NCI-H2171 (cell line): ENCODE measurements at regions not wholly inside any gene's neighbourhood (a gene's known extent, or its start where the extent isn't known, plus 50 kb on each side); places are given as distances from the start of the nearest gene placed in this dataset.
"Not testable (repeated sequence)": the region's sequence is repeated elsewhere in the genome, so short reads cannot be mapped to it uniquely, and the experiment has no call there.

Experiments
- DNase-seq: peaks from one replicate; lab custom pipeline; 2025; lab: John Stamatoyannopoulos, UW

DNA sequence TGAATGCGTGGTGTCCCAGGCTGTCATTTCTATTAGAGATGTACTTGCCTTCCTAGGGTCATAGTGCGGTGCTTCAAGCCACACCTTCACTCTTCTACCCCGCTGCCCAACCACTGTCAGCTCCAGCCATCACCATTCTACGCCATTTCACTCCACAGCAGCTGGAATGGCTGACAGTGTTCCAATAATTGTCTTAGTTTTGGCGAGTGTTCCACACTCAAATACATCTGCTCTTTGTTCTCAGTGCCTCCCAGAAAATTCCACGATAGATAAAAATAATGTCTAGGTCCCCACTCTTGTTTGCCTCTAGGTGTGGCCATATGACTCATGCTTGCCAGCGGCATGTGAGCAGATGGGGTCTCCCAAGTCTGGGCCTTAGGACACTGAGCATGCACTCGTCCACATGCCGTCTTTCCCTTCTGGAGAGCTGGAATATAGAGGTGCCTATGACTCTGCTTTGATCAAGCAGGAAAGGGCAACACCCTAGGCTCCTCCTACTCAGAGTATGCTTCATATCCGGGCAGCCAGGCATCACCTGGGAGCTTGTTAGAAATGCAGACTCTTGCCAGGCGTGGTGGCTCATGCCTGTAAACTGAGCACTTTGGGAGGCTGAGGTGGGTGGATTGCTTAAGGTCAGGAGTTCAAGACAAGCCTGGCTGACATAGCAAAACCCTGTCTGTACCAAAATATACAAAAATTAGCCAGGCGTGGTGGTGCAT, 163.0 kb downstream of the BRMS1L start:
- no peak for DNase-seq

DNA sequence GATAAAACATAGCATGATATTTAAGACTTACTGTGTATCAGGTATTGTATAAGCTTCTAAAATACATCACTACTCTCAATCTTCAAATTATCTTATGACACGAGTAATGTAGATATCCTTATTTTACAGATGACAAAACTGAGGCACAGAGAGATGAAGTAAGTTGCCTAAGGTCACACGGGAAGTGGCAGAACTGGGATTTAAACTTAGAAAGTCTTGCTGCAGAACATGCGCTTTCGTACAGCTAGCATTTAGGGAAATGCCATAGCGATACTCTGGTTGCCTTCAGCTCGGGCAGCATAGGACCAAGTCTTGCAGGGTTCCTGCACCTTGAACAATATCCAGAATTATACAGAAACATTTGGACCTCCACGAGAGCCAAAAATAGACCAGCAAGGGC, 162.4 kb downstream of the BRMS1L start:
- DNase-seq, result no peak

DNA sequence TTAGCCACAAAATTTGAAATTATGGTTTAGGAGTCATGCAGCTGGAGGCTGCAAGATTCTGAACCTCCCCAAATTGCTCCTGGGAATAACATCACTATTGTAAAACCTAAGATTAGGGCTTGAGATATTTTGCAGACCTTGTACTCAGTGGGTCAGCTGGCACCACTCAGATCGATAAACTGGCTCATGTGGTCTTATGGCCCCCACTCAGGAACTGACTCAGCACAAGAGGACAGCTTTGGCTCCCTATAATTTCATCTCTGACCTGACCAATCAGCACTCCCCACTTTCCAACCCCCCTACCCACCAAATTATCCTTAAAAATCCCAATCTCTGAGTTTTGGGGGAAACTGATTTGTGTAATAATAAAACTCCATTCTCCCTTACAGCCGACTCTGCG, 161.6 kb downstream of the BRMS1L start:
- no peak for DNase-seq

DNA sequence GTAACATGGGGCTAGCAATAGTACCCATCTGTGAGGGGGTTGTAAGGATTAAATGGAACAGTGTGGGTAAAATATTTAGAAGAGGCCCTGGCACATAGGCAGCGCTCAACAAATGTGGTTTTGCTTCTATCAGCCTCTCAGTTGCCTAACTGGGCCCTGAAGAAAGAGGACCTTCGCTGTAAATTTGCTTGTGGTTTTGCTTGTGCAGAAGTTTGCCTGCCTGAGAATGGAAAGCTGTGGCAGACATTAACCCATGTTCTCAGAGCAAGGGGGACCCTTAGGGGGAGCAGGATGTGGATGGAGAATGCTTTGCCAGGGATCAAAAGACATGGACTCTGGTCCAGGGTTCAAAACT, 160.1 kb downstream of the BRMS1L start:
- DNase-seq, result no peak

DNA sequence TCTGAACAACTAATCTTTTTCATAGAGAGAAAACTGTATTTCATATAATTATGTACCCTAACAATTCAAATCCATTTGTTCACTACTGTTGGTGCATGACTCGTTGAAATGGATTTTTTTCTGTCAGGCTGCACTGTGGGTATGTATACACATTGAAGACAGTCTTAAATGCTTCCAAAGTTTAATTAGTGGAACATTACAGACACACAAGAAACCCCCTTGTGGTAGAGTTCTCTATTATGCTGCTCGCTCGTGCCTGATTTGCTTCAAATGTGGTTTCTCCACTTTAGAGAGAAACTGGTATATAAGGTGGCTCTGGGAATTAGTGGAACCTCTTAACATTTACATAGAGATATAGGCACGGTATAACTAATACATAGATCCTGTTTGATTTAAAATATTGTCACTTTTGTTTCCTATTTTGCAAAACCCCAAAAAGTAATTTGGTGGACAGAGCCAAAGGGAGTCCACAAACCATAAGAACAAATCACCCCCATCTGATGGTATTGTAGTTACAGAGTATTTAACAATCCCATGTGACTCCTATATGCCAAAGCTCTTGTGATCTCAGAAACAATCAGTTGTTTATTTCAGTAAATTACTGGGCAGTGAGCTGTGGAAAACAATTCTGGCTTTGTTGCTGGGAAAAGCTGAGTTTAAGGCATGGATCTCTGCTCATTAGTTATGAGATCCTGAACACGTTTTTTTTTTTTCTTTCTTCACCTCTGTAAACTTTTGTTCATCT, 159.5 kb downstream of the BRMS1L start:
- DNase-seq, result no peak

DNA sequence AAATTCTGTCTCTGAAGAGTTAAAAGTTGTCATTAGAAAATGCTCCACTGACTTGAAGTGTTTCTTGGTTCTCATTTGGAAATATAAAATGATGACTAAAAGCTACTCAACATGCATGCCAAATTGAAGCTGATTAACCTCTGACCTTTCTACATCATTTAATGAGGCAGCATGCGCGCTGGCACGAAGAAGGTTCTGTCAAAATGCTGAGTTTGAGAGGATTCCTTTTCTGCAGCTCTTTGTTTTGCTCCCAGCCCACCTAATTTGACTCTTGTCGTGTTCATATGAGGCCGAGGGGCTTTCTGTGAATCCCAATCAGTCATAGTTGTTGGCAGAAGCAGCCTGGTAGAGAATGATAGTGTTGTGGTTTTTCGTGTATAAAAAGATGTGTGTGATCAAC, 153.4 kb downstream of the BRMS1L start:
- DNase-seq, result no peak

DNA sequence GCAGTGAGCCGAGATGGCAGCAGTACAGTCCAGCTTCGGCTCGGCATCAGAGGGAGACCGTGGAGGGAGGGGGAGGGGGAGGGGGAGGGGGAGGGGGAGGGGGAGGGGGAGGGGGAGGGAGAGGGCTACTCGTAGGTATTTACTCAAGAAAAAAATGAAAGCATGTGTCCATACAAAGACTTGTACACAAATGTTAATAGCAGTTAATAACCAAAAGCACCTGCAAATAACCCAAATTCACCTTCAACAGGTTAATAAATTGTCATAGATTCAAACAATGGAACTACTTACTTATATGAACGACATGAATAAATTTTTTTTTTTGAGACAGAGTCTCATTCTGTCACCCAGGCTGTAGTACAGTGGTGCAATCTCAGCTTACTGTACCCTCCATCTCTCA, 152.4 kb downstream of the BRMS1L start:
- no peak for DNase-seq

DNA sequence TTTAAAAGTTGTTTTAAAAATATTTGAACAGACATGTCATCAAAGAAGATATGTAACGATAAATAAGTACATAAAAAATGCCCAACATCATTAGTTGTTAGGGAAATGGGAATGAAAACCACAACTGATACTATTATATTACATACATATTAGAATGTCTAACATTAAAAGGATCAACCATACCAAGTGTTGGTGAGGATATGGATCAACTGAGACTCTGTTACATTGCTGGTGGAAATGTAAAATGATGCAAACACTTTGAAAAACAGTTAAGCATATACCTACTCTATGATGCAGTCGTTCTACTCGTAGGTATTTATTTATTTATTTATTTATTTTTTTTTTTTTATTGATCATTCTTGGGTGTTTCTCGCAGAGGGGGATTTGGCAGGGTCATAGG, 149.7 kb downstream of the BRMS1L start:
- DNase-seq, result no peak

DNA sequence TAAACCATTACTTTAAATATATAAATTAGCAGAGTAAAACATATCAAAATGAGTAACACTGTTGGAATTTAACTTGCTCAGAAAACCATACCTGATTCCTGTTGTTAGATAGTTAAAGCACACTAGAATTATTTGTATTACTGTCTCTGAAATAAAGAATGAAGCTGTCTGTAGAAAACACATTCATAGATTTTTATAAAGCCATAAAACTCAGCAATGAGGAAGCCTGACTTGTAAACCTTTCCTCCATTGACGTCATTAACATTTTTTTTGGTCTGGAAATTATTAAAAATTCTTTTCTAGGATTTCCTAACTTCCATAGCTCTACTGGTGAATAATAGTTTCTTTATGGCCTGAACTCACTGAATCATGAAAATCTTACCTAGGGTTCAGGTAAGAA, 147.6 kb downstream of the BRMS1L start:
- DNase-seq, result no peak

DNA sequence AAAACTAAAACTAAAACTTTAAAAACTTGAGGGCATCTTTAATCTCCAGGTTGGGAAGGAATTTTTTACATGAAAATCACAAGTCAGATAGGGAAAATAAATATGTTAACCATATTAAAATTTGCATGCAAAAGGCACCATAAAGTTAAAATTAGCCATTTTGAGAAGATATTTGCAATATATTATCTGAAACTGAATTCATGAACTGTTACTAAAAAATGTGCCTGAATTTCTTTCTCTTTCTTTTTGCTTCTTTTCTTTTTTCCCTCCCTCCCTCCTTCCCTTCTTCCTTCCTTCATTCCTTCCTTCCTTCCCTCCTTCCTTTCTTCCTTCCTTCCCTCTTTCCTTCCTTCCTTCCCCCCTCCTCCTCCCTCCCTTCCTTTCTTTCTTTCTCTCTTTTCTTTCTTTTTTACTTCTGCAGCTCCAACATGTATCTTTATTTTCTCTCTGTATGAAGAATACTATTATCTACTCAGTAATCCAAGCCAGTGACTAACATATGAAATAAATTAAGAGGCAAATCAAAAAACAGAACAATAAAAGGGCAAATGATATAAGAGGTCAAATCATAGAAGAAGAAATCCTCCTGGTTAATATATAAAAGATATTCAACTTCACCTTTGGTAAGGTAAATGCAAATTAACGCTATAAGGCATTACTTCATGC, 146.0 kb downstream of the BRMS1L start:
- no peak for DNase-seq

DNA sequence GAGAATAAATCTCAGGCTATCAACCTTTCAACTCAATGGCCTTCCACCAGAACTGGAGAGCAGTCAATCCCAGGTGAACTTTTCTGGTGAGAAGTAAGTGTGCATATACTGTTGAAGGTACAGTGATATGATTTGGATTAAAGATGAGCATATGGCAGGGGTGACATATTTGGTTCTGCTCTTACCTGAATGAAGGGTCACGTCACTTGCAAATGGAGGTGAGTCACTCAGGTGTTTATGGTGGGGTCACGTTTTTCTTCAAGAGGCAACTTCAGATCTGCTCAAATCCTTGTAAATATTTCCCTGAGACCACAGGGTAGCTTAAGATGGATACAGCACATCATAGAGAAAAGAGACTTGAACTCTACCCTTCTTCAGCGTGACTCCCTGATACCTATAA, 143.2 kb downstream of the BRMS1L start:
- no peak for DNase-seq

DNA sequence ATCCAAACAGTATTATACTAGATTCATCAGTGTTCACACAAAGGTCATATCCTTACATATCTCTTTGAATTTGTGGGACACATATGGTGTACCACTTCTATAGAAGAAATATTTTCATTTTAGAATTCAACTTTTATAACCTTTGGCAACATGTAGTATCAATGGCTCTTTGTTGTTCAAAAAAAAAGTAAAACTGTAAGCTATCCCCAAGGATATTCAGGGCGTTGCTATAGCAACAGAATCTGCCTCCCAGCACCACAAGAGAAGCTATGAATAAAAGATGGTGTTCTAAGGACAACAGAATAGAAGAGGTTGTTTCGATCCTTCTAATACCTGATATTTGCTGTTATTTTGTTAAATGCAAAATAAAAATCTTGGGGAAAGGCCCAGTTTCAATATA, 139.3 kb downstream of the BRMS1L start:
- DNase-seq, result no peak

DNA sequence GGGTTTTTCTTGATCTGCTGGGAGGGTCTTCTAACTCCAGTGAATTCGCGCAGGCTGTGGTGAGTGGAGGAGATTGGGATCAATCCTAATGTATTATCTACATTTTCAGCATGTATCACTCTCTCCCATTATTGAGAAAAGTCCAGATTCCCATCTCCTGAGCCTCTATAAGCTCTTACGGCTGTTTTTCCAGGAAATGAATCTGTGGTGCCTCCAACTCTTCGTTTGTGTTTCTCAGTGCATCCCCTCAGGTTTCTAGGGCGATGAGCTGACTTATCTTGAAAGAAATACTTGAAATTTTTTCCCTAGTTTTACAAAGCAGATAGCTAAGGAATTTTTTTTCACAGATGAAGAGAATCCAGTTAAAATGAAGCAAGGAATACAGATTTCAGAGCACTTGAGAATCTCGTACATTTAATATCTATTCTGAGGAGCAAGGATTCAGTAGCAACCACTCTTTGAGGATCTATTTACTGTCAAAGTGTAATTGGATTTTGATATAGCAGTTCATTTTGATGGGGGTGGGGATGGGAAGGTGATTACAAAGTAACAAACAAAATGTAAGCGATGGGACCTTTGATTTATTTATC, 138.7 kb downstream of the BRMS1L start:
- no peak for DNase-seq

DNA sequence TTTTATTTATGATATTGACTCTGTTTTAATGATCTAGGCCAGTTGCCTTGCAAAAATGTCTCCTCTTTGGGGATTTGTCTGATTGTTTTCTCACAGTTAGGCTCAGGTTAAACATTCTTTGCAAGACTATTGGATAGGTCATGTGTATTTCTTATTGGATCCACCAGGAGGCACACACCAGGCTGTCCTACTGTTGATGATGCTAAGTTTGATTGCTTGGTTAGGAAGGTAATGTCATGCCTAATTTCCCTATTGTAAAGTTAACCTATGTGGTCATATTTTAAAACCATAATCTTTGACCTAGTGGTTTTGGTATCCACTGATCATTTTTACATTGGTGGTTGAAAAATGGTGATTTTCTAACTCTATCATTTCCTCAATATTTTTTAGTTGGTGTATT, 137.1 kb downstream of the BRMS1L start:
- DNase-seq, result no peak

DNA sequence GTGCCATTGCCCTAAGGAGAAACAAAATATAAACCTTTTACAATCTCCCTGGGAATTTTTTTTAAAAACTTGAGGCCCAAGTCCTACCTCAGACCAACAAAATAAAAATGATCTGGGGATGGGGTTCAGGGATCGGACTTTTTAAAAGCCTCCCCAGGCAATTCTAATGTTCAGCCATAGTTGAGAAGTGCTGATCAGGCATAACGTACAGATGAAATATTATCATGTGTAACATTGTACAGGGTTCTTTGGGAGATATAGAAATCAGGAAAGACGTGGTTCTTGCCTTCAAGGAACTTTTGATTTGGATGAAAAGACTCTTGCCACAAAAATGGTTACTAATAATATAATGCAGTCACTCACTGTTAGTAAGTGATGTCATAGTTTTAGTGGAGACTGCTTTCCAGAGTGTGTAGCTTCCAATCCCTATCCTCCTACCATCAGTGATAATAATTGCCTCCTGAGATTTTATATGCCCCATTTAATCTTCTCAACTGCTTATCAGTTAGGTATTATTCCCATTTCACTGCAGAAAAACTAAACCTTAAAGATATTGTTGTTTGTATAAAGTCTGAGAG, 135.6 kb downstream of the BRMS1L start:
- DNase-seq, result no peak

DNA sequence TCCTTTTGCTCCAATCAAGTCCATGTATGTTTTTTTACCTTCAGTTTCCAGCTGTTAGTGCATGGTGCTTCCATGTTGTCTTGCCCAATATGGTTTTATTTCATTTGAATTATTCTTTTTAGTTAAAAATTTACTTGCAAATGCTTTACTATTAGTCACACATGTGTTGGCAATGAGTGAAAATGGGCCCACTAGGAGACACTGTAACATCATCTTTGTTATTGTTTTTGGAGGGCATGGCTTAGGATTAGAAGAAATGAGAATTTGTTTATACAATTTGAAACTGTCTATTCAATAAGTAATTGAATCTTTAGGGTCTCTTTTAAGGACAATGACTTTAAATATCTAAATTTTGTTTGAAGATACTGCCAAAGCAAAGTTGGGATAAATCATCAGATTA, 133.7 kb downstream of the BRMS1L start:
- no peak for DNase-seq

DNA sequence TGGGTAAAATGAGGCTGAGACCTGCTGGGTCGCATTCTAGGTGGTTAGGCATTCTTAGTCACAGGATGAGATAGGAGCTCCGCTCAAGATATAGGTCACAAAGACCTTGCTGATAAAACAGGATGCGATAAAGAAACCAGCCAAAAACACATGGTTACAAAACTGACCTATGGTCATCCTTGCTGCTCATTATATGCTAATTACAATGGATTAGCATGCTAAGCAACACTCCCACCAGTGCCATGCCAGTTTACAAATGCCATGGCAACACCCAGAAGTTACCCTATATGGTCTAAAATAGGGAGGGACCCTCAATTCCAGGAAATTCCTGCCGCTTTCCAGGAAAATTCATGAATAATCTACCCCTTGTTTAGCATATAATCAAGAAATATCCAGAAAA, 132.4 kb downstream of the BRMS1L start:
- DNase-seq, result no peak

DNA sequence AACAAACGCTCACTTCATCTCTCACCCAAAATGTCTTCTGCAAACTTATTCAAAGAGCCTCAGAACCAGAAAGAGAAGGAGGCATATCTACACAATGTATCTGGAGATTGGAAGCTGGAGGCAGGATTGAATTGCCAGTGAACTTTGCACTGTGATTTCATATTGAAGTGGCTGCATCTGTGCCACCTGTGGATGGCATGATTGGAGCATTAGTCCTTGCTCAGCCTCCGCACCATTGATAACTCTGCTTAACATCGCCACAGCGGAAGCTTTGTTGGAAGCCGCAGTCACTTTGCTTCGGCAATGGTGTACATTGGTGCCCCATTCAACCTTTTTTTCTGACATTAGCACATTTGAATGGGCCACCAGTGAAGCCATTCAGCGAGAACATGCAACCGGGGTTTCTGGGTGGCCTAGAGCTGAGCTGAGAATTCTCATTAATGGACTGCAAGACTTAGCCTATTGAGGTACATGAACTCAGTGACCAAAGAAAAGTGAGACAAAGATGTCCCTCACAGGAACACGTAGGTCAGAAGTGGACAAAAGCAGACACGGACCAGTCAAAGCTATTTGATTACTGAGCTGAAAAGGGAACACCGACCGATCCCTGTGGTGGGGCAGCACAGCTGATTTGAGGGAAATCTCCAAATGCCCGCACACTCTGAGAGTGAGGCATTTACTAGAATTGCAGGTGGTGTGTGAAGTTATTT, 130.4 kb downstream of the BRMS1L start:
- DNase-seq, result no peak

DNA sequence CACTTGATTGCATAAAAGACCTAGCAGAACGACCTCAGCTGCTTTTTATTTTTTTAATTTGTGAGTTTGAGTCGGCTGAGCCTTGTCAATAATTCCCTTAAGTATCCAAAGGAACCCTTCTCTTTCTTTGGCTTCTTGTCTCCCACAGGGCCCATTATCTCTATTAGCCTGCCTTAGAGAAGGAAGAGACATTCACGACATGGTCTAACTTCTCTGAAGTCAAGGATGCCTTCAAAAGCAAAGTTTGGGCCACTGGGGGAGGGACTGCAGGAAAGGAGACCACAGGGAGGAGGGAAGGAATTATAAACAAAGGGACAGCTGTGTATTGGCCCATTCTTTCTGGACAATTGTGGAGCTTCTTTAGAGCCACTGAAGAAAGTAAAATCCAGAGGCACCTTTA, 126.4 kb downstream of the BRMS1L start:
- DNase-seq, result no peak

DNA sequence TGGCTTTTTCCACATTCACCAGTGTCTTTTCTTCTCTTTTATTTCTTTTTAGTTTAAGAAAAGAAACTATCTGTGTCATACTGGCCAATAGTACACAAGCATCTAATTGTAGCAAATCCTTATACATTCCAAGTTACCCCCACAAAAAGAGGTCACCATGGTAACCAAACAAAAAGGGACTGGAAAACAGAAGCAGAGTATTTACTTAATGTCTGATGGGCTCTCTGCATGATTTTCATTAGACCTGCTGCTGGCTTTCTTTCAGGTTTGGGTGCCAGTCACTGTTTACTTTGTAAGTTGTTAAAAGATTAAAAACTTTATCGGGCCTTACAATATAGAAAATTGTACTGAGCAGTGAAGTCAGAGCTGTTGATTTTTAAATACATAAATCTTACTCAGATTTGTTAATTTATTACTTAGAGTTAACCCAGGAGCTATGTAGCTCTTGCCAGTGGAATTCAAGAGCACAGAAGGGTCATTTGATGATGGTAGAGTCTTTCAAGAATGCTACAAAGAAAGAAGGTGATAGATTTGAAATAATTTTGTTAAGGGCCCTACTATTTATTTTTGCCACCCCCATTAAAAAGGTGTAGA, 123.9 kb downstream of the BRMS1L start:
- DNase-seq, result no peak

DNA sequence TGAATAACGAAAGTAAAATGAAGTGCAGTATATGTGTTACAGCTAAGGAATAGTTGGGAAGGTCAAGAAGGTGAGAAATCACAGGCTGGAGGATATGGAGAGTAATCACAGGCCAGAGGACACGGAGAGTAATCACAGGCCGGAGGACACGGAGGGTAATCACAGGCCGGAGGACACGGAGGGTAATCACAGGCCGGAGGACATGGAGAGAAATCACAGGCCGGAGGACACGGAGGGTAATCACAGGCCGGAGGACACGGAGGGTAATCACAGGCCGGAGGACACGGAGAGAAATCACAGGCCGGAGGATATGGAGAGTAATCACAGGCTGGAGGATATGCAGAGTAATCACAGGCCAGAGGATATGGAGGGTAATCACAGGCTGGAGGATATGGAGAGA, 121.8 kb downstream of the BRMS1L start:
- DNase-seq, result not testable (repeated sequence)

DNA sequence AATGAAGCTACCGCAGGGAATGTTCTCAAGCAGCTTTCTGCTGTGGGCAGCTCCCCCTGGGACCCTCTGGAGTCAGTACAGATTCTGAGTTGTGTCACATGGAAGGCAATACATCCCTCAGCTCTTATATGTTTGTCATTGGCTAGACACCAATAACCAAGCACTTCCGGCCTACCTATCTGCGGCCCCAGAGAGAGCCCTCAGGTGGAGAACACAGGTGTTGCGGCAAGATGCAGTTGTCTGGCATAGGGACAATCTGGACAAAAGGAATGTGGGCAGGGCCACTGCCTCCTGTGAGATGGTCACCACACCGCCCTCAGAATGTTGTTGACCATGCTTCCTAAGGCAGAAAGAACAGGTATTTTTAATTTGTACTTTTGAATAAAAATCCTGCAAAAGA, 118.7 kb downstream of the BRMS1L start:
- DNase-seq, result no peak
